Neural cell (in vitro differentiated cells): ENCODE measurements at regions not wholly inside any gene's neighbourhood (a gene's known extent, or its start where the extent isn't known, plus 50 kb on each side); places are given as distances from the start of the nearest gene placed in this dataset.

ENCODE experiments used
- EP300 ChIP-seq: fragments of 450-650 bp; conservative IDR thresholded peaks from 2 replicates; pipeline ENCODE4 v1.6.1; 2014; ENCODE audit warnings: antibody characterized with exemption, mild to moderate bottlenecking, moderate library complexity; ENCODE audit not compliant: poor library complexity, severe bottlenecking
- EZH2 ChIP-seq: fragments of 200-600, 300-800 bp; shearing (Covaris generic), sonication (generic); IDR thresholded peaks from 2 replicates; pipeline ENCODE4 v1.6.1; 2014; ENCODE audit warnings: antibody characterized with exemption, low read length, borderline replicate concordance, mild to moderate bottlenecking; ENCODE audit not compliant: insufficient read depth, poor library complexity, severe bottlenecking
- MXI1 ChIP-seq: fragments of 450-650 bp; conservative IDR thresholded peaks from 2 replicates; pipeline ENCODE4 v1.6.1; 2014; ENCODE audit warnings: antibody characterized with exemption, mild to moderate bottlenecking; ENCODE audit not compliant: poor library complexity, severe bottlenecking
- POLR2AphosphoS5 ChIP-seq: IDR thresholded peaks from 2 replicates; pipeline ENCODE4 v1.6.1; 2012
- TF ChIP-seq, protein P1 (sequence below): fragments of 450-650 bp; IDR thresholded peaks from 2 replicates; pipeline ENCODE4 v1.5.1; 2014; ENCODE audit warnings: antibody characterized with exemption, mild to moderate bottlenecking, moderate library complexity; ENCODE audit not compliant: poor library complexity, severe bottlenecking
- TF ChIP-seq, protein P2 (sequence below): IDR thresholded peaks from 2 replicates; pipeline ENCODE4 v1.6.1; 2012; ENCODE audit warnings: borderline replicate concordance

DNA sequence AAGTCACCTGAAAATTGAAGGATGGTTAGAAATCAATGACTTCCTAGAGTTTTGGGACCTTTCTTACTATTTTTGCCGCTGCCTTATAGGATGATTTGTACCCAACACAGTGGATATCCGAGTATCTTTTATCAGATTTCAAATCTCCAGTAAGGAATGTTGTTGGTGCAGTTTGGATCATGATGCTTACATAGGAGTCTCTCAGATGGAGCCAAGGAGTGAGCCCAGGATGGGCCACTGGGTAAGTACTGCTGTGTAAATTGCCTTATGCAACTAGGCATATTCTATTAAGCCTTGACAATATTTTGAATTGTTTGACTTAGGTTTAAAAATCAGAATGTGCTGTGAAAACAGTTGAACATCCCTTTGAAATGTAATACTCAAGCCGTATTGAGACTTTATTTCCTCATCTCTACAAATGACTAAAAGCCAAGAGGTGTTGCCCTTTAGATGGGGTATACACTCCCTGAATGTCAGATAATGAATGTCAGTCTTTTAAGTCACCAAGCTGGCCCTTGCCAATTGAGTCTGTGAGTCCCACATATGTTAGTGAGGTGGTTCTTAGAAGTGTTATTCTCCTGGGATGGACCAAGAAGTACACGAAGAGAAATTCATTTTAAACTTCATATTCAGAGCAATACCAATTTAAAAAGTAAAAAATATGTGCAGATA lies 271.8 kb upstream of the CTNND2 start:
- TF ChIP-seq, protein P1, sequence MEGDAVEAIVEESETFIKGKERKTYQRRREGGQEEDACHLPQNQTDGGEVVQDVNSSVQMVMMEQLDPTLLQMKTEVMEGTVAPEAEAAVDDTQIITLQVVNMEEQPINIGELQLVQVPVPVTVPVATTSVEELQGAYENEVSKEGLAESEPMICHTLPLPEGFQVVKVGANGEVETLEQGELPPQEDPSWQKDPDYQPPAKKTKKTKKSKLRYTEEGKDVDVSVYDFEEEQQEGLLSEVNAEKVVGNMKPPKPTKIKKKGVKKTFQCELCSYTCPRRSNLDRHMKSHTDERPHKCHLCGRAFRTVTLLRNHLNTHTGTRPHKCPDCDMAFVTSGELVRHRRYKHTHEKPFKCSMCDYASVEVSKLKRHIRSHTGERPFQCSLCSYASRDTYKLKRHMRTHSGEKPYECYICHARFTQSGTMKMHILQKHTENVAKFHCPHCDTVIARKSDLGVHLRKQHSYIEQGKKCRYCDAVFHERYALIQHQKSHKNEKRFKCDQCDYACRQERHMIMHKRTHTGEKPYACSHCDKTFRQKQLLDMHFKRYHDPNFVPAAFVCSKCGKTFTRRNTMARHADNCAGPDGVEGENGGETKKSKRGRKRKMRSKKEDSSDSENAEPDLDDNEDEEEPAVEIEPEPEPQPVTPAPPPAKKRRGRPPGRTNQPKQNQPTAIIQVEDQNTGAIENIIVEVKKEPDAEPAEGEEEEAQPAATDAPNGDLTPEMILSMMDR: no peak
- TF ChIP-seq POLR2AphosphoS5 (no peak), MXI1 (no peak), EZH2 (no peak), EP300 (no peak)
- TF ChIP-seq, protein P2, sequence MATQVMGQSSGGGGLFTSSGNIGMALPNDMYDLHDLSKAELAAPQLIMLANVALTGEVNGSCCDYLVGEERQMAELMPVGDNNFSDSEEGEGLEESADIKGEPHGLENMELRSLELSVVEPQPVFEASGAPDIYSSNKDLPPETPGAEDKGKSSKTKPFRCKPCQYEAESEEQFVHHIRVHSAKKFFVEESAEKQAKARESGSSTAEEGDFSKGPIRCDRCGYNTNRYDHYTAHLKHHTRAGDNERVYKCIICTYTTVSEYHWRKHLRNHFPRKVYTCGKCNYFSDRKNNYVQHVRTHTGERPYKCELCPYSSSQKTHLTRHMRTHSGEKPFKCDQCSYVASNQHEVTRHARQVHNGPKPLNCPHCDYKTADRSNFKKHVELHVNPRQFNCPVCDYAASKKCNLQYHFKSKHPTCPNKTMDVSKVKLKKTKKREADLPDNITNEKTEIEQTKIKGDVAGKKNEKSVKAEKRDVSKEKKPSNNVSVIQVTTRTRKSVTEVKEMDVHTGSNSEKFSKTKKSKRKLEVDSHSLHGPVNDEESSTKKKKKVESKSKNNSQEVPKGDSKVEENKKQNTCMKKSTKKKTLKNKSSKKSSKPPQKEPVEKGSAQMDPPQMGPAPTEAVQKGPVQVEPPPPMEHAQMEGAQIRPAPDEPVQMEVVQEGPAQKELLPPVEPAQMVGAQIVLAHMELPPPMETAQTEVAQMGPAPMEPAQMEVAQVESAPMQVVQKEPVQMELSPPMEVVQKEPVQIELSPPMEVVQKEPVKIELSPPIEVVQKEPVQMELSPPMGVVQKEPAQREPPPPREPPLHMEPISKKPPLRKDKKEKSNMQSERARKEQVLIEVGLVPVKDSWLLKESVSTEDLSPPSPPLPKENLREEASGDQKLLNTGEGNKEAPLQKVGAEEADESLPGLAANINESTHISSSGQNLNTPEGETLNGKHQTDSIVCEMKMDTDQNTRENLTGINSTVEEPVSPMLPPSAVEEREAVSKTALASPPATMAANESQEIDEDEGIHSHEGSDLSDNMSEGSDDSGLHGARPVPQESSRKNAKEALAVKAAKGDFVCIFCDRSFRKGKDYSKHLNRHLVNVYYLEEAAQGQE: no peak
